Mucosa of gallbladder (tissue), 1 donor: ENCODE measurements at regions not wholly inside any gene's neighbourhood (a gene's known extent, or its start where the extent isn't known, plus 50 kb on each side); places are given as distances from the start of the nearest gene placed in this dataset.
"Not testable (repeated sequence)": the region's sequence is repeated elsewhere in the genome, so short reads cannot be mapped to it uniquely, and the experiment has no call there.

Source experiments
- DNase-seq: peaks from one replicate; pipeline ENCODE4 v3.0.0-alpha.2; 2020; ENCODE audit warnings: low spot score
- donor health status: DM: no; HTN: no; CAD: no.

DNA sequence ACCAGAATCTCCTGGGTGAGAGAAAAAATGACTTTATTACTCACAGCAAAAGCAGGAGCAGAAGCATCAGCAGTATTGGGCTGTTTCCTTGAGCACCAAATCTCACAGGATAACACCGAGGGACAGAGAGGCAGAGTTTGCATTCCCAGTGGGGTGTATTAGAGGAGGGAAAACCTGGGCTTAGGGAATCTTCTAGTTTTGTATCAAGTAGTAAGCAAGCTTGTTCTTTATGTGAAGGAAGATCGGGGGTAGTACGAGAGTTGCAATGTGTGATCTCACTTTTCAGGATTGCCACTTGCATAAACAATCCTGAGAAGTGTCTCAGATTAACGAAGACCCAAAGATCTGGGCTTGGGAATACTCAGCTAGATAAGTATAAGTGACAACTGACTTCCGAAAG, 1163.0 kb downstream of the TAF11L14 start:
- no peak for DNase-seq

DNA sequence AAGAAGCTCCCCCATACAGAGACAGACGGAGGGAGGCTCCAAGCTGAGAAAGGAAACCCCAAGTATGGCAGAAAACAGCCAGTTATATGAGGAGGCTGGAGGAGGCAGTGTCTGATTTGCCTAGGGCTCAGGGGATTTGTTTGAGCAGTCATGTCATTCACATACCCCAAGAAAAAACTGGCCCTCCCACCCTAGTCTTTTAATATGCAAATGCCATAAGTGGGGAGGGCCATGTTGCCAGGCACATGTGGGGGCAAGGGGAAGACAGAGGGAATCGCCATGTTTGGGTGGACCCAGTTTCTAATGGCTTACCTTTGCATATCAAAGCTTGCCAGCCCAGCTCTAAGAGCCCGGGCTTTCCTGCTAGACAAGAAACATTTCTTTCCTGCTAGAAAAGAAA, 1163.8 kb downstream of the TAF11L14 start:
- DNase-seq: no peak

GRCh38 chr5:18799482-18800128, 1165.3 kb downstream of the TAF11L14 start:
- no peak for DNase-seq

DNA sequence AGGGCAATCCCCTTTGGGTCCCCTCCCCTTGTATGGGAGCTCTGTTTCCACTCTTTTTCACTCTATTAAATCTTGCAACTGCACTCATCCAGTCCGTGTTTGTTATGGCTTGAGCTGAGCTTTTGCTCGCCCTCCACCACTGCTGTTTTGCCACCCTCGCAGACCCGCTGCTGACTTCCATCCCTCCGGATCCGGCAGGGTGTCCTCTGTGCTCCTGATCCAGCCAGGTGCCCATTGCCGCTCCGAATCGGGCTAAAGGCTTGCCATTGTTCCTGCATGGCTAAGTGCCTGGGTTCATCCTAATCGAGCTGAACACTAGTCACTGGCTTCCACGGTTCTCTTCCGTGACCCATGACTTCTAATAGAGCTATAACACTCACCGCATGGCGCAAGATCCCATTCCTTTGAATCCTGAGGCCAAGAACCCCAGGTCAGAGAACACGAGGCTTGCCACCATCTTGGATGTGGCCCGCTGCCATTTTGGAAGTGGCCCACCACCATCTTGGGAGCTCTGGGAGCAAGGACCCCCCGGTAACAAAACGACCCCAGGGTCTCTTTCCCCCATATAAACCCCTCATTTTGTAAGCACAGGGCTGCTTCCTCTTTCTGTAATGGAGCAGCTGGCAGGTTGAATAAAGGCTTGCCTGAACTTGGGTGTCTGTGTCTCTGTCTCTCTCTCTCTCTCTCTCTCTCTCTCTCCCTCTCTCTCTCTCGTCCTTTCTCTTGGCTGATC, 1166.2 kb downstream of the TAF11L14 start:
- no peak for DNase-seq

DNA sequence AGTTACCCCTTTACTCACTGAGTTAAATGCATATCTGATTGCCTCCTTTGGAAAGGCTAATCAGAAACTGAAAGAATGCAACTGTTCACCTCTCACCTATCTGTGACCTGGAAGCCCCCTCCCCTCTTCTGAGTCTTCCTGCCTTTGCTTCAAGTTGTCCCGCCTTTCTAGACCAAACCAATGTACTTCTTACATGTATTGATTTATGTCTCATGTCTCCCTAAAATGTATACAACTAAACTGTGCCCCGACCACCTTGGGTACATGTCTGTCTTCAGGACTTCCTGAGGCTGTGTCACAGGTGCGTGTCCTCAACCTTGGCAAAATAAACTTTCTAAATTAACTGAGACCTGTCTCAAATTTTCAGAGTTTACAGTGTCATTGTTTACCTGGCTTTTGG, 1167.2 kb downstream of the TAF11L14 start:
- DNase-seq: not testable (repeated sequence)

- no peak for DNase-seq
Observed at GRCh38 chr5:18802336-18802735, 1168.1 kb downstream of the TAF11L14 start.

GRCh38 chr5:18805376-18805775, 1171.1 kb downstream of the TAF11L14 start:
- no peak for DNase-seq

DNA sequence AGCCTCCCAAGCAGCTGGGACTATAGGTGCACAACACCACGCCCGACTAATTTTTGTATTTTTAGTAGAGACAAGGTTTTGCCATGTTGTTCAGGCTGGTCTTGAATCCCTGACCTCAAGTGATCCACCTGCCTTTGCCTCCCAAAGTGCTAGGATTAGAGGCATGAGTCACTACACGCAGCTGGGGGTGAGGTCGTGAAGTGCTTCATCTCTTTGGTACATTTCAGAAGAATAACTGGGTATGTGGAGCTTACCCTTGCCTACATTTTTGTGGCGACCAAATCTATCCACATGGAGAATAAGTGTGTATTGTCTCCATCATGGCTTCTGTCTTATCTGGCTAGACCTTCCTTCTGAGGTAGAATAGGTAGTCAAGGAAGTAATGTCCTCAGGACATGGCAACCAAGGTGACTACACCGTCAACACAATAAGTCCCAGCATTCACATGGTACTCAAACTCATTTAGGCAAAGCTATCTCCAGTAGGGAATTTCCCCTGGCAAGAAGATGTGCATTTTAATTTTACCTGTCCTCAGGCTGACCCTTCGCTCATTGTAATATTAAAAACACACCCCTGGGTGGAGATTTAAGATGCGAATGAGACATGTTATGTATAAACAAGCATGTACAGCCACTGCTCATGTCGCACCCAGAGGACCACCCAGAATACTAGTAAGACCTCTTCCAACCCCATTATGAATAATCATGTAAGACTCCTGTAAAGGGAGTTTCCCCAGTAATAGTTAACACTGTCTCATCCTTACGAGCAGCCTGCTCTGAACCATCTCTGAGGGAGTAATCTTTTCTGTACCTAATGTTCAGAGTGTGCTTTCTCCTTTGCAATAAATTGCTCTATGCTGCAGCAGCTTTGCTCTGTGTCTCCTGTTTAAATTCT, 1173.2 kb downstream of the TAF11L14 start:
- no peak for DNase-seq

DNA sequence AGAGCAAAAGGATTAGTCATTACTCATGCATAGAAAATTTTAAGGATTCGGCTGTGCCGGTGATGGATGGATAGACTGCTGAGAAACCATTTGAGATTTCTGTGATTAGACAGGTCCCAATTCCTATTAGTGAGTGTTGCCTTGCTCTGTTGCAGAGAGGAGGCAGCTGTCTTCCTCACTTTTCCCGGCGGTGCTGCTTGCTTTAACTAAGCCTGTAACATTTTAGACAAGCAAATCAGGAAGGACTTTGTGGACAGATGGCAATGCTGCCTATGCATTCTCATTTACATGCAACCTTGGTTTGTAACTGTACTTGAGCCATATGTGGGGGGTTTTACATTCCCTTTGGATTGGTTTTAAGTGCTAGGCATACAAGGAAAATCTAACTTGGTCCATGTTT, 1176.3 kb downstream of the CDH18 start:
- DNase-seq: no peak

- no peak for DNase-seq
Observed at GRCh38 chr5:18828351-18828750, 1159.6 kb downstream of the CDH18 start.

- DNase-seq: no peak
Observed at GRCh38 chr5:18829539-18829938, 1158.5 kb downstream of the CDH18 start.

DNA sequence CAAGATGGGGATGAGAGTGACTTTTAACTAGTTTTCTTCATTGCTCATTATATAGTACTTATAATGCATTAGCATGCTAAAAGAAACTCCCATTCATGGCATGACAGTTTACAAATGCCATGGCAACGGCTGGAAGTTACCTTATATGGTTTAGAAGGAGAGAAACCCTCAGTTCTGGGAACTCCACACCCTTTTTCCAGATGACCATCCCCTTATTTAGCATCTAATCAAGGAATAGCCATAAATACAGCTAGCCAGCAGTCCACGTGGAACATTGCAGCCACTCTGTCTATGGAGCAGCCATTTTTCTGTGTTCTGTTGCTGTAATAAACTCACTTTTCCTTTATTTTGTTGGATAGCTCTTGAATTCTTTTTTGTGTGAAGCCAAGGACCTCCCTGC, 1137.8 kb downstream of the CDH18 start:
- DNase-seq: no peak

DNA sequence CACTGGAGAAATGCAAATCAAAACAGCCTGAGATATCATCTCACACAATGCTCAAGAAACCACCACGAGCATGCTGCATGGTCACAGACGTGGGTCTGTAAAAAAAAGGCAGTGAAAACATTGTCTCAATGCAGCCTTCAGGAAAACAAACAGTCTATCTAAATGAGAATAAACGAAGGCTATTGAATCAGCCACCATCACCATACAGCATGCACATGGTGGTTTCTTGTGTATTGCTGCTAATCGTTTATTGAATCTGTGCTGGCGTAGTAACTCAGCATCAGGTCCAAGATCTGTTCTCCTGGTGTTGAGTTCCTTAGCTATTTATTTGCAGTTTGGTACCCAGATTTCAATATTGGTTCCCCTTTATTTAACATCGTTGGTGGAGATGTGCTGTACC, 1115.0 kb downstream of the CDH18 start:
- DNase-seq: no peak

- DNase-seq: no peak
Observed at GRCh38 chr5:18876565-18876964, 1111.4 kb downstream of the CDH18 start.

GRCh38 chr5:18881615-18882014, 1106.4 kb downstream of the CDH18 start:
- DNase-seq: no peak

DNA sequence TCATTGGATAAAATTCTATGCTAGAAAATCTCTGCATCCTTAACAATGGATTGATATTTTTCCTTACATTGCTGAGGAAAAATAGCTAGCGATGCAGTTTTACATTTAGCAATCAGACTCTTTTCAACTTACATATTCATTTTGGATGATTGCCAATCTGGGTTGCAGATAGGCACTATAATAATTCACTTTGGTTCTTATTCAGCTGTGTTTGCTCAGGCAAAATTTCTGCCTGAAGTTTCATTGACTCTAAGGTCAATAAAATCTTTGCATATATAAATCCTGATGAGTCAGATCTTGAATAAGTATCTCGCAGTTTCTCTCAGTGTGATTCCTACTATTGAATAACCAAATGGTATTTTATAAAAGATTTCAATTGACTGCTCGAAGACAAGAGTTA, 1105.8 kb downstream of the CDH18 start:
- DNase-seq: no peak

DNA sequence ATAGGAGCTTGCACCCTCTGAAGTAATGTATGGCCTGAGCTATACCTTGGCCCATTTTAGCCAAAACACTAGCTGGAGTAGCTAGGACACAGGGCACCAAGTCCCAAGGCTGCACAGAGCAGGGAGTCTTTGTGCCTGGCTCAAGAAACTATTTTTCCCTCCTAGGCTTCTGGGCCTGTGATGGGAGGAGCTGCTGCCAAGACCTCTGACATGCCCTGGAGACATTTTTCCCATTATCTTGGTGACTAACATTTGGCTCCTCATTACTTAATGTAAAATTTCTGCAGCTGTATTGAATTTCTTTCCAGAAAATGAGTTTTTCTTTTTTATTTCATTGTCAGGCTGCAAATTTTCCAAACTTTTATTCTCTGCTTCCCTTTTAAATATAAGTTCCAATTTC, 1099.2 kb downstream of the CDH18 start:
- DNase-seq: no peak

DNA sequence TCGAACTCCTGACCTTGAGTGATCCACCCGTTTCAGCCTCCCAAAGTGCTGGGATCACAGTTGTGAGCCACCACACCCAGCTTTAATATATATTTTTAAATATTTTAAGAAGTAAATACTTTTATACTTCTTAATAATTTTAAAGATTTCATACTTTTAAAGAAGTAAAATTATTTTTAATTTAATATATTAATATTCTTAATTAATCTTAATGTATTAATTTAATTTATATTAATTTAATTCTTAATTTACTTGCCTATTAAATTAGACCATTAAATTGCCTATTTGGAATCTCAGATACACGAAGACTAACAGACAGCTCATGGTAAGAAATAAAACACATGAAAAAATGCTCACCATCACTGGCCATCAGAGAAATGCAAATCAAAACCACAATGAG, 1087.4 kb downstream of the CDH18 start:
- no peak for DNase-seq

DNA sequence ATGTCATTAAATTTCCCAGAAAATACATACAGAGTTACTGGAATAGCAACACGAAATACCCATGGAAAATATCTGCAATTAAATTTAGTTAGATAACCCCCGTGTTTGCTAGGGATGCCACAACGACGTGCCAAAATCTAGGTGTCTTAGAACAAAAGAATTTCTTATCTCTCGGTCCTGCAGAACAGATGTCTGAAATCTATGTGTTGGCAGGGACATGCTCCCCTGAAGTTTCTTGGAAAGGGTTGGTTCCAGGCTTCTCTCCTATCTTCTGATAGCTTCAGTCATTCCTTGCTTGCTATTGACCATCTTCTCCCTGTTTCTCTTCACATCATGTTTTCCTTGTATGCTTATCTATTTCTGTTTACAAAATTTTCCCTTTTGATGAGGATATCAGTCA, 1067.0 kb downstream of the CDH18 start:
- DNase-seq: no peak

GRCh38 chr5:18932081-18932480, 1055.9 kb downstream of the CDH18 start:
- no peak for DNase-seq

DNA sequence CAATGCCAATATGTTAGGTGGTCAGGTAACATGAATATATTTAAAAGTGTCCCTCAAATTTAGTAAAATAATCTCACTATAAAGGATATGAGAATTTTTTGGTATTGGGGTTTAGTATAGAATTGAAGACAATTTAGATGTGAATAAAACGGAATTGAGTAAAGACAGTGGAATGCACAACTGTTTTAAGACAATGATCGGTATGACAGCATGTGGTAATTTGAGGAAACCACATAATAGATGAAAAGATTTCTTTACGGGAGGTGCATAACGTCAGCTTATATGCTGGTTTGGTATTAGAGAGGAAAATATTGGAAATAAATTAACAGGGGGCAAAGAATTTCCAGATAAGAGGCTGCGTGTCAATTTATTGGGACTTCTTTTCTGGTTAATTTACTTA, 1043.2 kb downstream of the CDH18 start:
- DNase-seq: no peak

GRCh38 chr5:18954239-18954638, 1033.8 kb downstream of the CDH18 start:
- no peak for DNase-seq

DNA sequence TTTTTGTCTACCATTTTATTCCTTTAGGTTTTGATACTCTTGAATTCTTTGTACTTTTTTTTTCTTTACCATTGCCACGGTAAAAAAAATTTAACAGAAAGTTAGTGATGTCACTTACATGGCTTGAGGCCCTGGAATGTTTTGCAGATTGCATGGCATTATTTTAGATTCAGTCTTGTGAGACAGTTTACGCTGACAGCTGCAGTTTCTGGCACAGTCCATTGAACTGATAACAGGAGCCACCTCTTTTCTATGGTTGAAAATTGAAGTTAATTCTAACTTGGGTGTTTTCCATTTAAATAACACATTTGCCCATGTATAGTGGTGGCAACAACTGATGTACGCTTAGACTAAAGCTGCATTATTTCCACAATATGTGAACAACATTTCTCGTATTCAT, 1028.5 kb downstream of the CDH18 start:
- no peak for DNase-seq
